HepG2 (cell line): ENCODE measurements at regions not wholly inside any gene's neighbourhood (a gene's known extent, or its start where the extent isn't known, plus 50 kb on each side); places are given as distances from the start of the nearest gene placed in this dataset.

ENCODE experiments used
- FOXA3 ChIP-seq: IDR thresholded peaks from 2 replicates; pipeline ENCODE4 v1.6.1; 2016; ENCODE audit warnings: missing genetic modification reagents, missing compliant biosample characterization
- GATAD2A ChIP-seq: IDR thresholded peaks from 2 replicates; pipeline ENCODE4 v1.6.1; 2016
- NKX3-1 ChIP-seq: sonication (generic); formaldehyde crosslinking; IDR thresholded peaks from 2 replicates; pipeline ENCODE4 v1.5.0; 2020; ENCODE audit warnings: missing genetic modification reagents
- SOX13 ChIP-seq, 3 experiments: fragments of 450-650 bp in 1 of 3; sonication (generic) in 1 of 3; formaldehyde crosslinking in 1 of 3; IDR thresholded peaks in 2 of 3; conservative IDR thresholded peaks in 1 of 3; 2 replicates each; pipeline versions ENCODE4 v1.5.0 to v1.6.1; 2016 to 2020; ENCODE audit warnings: antibody characterized with exemption in 1 of 3, mild to moderate bottlenecking in 1 of 3, missing compliant biosample characterization in 1 of 3, missing genetic modification reagents in 1 of 3, moderate library complexity in 1 of 3
- SP5 ChIP-seq: IDR thresholded peaks from 2 replicates; pipeline ENCODE4 v1.6.1; 2016; ENCODE audit warnings: low read depth, borderline replicate concordance
- THYN1 ChIP-seq: sonication (generic); formaldehyde crosslinking; IDR thresholded peaks from 2 replicates; pipeline ENCODE4 v1.8.1; 2023; ENCODE audit warnings: low read depth, mild to moderate bottlenecking, moderate library complexity, missing genetic modification reagents, borderline replicate concordance
- YEATS4 ChIP-seq: sonication (generic); formaldehyde crosslinking; IDR thresholded peaks from 2 replicates; pipeline ENCODE4 v1.4.0; 2020; ENCODE audit warnings: missing genetic modification reagents, borderline replicate concordance
- ZBTB42 ChIP-seq: sonication (generic); formaldehyde crosslinking; IDR thresholded peaks from 2 replicates; pipeline ENCODE4 v1.5.0; 2020; ENCODE audit warnings: mild to moderate bottlenecking, missing genetic modification reagents
- ZNF746 ChIP-seq: sonication (generic); formaldehyde crosslinking; IDR thresholded peaks from 2 replicates; pipeline ENCODE4 v1.8.0; 2022; ENCODE audit warnings: mild to moderate bottlenecking, missing genetic modification reagents
- TF ChIP-seq, protein P1 (sequence below): sonication (generic); formaldehyde crosslinking; IDR thresholded peaks from 2 replicates; pipeline ENCODE4 v1.9.0; 2021; ENCODE audit warnings: missing genetic modification reagents, borderline replicate concordance
- TF ChIP-seq, protein P2 (sequence below): IDR thresholded peaks from 2 replicates; pipeline ENCODE4 v1.4.0; 2020; ENCODE audit warnings: mild to moderate bottlenecking, missing genetic modification reagents
- TF ChIP-seq, protein P3 (sequence below), 2 experiments: sonication (generic) in 1 of 2; formaldehyde crosslinking in 1 of 2; IDR thresholded peaks; 2 replicates each; pipeline versions ENCODE4 v1.4.0 to v1.6.1; 2016 to 2020; ENCODE audit warnings: borderline replicate concordance in 1 of 2, low read depth in 1 of 2, mild to moderate bottlenecking in 1 of 2, missing genetic modification reagents in 1 of 2

DNA sequence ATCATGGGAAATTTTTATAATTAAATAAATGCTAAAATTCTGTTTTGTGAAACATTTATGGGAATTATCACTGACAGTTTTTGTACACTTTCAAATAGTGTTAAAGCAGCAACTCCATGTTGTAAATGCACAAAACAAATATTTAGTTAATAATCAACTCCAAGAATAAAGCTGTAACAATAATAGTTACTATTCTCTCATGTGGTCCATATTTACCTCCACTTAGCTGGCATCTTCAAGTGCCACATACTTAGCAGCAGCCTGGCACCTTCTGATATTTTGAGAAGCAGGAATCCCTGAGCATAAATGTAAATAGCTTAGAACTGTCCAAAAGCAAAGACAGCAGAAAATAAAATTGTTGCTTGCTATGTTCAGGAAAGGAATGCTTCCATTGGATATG is 154.3 kb downstream of the KDM5D start (continued):
- TF ChIP-seq, protein P1, sequence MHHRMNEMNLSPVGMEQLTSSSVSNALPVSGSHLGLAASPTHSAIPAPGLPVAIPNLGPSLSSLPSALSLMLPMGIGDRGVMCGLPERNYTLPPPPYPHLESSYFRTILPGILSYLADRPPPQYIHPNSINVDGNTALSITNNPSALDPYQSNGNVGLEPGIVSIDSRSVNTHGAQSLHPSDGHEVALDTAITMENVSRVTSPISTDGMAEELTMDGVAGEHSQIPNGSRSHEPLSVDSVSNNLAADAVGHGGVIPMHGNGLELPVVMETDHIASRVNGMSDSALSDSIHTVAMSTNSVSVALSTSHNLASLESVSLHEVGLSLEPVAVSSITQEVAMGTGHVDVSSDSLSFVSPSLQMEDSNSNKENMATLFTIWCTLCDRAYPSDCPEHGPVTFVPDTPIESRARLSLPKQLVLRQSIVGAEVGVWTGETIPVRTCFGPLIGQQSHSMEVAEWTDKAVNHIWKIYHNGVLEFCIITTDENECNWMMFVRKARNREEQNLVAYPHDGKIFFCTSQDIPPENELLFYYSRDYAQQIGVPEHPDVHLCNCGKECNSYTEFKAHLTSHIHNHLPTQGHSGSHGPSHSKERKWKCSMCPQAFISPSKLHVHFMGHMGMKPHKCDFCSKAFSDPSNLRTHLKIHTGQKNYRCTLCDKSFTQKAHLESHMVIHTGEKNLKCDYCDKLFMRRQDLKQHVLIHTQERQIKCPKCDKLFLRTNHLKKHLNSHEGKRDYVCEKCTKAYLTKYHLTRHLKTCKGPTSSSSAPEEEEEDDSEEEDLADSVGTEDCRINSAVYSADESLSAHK (CRISPR knock-in tag), result no peak
- TF ChIP-seq, protein P2, sequence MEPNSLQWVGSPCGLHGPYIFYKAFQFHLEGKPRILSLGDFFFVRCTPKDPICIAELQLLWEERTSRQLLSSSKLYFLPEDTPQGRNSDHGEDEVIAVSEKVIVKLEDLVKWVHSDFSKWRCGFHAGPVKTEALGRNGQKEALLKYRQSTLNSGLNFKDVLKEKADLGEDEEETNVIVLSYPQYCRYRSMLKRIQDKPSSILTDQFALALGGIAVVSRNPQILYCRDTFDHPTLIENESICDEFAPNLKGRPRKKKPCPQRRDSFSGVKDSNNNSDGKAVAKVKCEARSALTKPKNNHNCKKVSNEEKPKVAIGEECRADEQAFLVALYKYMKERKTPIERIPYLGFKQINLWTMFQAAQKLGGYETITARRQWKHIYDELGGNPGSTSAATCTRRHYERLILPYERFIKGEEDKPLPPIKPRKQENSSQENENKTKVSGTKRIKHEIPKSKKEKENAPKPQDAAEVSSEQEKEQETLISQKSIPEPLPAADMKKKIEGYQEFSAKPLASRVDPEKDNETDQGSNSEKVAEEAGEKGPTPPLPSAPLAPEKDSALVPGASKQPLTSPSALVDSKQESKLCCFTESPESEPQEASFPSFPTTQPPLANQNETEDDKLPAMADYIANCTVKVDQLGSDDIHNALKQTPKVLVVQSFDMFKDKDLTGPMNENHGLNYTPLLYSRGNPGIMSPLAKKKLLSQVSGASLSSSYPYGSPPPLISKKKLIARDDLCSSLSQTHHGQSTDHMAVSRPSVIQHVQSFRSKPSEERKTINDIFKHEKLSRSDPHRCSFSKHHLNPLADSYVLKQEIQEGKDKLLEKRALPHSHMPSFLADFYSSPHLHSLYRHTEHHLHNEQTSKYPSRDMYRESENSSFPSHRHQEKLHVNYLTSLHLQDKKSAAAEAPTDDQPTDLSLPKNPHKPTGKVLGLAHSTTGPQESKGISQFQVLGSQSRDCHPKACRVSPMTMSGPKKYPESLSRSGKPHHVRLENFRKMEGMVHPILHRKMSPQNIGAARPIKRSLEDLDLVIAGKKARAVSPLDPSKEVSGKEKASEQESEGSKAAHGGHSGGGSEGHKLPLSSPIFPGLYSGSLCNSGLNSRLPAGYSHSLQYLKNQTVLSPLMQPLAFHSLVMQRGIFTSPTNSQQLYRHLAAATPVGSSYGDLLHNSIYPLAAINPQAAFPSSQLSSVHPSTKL (CRISPR knock-in tag), result no peak
- TF ChIP-seq YEATS4 (CRISPR knock-in tag) (no peak), FOXA3 (0 out of 2 replicates have a peak, but pooled peaks have one; percentile 29), NKX3-1 (CRISPR knock-in tag) (no peak), ZNF746 (CRISPR knock-in tag) (no peak), ZBTB42 (CRISPR knock-in tag) (no peak), SP5 (no peak), SOX13 (IDR thresholded peaks at IDR 0.05) (no peak), SOX13 (CRISPR knock-in tag; conservative IDR thresholded peaks at IDR 0.05 in 1 of 2, IDR thresholded peaks at IDR 0.05 in 1 of 2) (peak in 1 of 2 experiments; percentile 60; a peak in 2 of 4 replicates), THYN1 (CRISPR knock-in tag) (no peak), GATAD2A (CRISPR knock-in tag) (peak; percentile 30; the same call in 1 of the 2 replicates)
- TF ChIP-seq, protein P3, sequence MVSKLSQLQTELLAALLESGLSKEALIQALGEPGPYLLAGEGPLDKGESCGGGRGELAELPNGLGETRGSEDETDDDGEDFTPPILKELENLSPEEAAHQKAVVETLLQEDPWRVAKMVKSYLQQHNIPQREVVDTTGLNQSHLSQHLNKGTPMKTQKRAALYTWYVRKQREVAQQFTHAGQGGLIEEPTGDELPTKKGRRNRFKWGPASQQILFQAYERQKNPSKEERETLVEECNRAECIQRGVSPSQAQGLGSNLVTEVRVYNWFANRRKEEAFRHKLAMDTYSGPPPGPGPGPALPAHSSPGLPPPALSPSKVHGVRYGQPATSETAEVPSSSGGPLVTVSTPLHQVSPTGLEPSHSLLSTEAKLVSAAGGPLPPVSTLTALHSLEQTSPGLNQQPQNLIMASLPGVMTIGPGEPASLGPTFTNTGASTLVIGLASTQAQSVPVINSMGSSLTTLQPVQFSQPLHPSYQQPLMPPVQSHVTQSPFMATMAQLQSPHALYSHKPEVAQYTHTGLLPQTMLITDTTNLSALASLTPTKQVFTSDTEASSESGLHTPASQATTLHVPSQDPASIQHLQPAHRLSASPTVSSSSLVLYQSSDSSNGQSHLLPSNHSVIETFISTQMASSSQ (IDR thresholded peaks at IDR 0.05; ENCODE audit: low read depth), result peak; percentile 56; the same call in 1 of the 2 replicates
- TF ChIP-seq, protein P3 (CRISPR knock-in tag; IDR thresholded peaks at IDR 0.05; ENCODE audit: borderline replicate concordance), result peak; percentile 36; the same call in 1 of the 2 replicates
